MM.1S (cell line): ENCODE measurements at regions not wholly inside any gene's neighbourhood (a gene's known extent, or its start where the extent isn't known, plus 50 kb on each side); places are given as distances from the start of the nearest gene placed in this dataset.

ENCODE experiments used
- EZH2 ChIP-seq: fragments of 300-600 bp; sonication (generic); optimal IDR thresholded peaks from 2 replicates; pipeline ENCODE3; 2017; ENCODE audit warnings: low read depth, mild to moderate bottlenecking, antibody characterized with exemption, low read length, mixed read lengths
- EZH2phosphoT487 ChIP-seq: fragments of 300-600 bp; sonication (generic); IDR thresholded peaks from 2 replicates; pipeline ENCODE4 v1.6.1; 2018; ENCODE audit warnings: antibody characterized with exemption, low read length
- TF ChIP-seq, protein P1 (sequence below): fragments of 300-600 bp; sonication (generic); IDR thresholded peaks from 2 replicates; pipeline ENCODE4 v1.5.1; 2016; ENCODE audit warnings: antibody characterized with exemption, low read length, mixed read lengths

DNA sequence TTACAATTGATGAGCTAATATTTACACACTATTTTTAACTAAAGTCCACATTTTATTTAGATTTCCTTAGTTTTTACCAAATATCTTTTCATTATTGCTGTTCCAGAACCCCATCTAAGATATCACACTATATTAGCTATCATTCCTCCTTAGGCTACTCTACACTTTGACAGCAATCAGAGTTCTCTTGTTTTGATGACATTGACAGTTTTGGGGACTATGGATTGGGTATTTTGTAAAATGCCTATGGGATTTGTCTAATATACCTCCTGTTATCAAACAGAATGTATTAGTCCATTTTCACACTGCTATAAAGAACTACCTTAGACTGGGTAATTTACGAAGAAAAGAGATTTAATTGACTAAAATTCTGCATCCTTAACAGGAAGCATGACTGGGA is 489.1 kb downstream of the FOXG1 start:
- TF ChIP-seq, protein P1, sequence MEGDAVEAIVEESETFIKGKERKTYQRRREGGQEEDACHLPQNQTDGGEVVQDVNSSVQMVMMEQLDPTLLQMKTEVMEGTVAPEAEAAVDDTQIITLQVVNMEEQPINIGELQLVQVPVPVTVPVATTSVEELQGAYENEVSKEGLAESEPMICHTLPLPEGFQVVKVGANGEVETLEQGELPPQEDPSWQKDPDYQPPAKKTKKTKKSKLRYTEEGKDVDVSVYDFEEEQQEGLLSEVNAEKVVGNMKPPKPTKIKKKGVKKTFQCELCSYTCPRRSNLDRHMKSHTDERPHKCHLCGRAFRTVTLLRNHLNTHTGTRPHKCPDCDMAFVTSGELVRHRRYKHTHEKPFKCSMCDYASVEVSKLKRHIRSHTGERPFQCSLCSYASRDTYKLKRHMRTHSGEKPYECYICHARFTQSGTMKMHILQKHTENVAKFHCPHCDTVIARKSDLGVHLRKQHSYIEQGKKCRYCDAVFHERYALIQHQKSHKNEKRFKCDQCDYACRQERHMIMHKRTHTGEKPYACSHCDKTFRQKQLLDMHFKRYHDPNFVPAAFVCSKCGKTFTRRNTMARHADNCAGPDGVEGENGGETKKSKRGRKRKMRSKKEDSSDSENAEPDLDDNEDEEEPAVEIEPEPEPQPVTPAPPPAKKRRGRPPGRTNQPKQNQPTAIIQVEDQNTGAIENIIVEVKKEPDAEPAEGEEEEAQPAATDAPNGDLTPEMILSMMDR: no peak
- TF ChIP-seq EZH2 (no peak), EZH2phosphoT487 (no peak)
